ENCODE measurements at regions not wholly inside any gene's neighbourhood (a gene's known extent, or its start where the extent isn't known, plus 50 kb on each side); places are given as distances from the start of the nearest gene placed in this dataset.

GRCh38 chr4:180101348-180102083 is 2141.7 kb upstream of the TENM3 start:
- Histone ChIP-seq H3K9me3 (ENCODE audit: insufficient read depth, low read depth, low read length) (no peaks in the 10 kb centered on the region), H3K36me3 (ENCODE audit: insufficient read depth, low read depth, low read length) (no peaks in the 10 kb centered on the region), H3K27me3 (ENCODE audit: insufficient read depth, low read length) (no peaks in the 10 kb centered on the region), H3K9ac (ENCODE audit: low read depth, low read length) (no peak overlapping the region), H3K27ac (ENCODE audit: low read length) (no peak overlapping the region), H3K4me3 (ENCODE audit: low read length) (no peak overlapping the region), H3K4me1 (ENCODE audit: insufficient read depth, low read length) (no peaks in the 10 kb centered on the region)

- Histone ChIP-seq H3K9ac (ENCODE audit: low read depth, low read length) (no peak overlapping the region), H3K27ac (ENCODE audit: low read length) (no peak overlapping the region), H3K9me3 (ENCODE audit: insufficient read depth, low read depth, low read length) (no peaks in the 10 kb centered on the region), H3K4me1 (ENCODE audit: insufficient read depth, low read length) (no peaks in the 10 kb centered on the region), H3K4me3 (ENCODE audit: low read length) (no peak overlapping the region), H3K27me3 (ENCODE audit: insufficient read depth, low read length) (no peaks in the 10 kb centered on the region), H3K36me3 (ENCODE audit: insufficient read depth, low read depth, low read length) (no peaks in the 10 kb centered on the region)
Measured at GRCh38 chr4:180103794-180104193, 2139.4 kb upstream of the TENM3 start.

GRCh38 chr4:180105362-180105761 is 2137.8 kb upstream of the TENM3 start:
- Histone ChIP-seq H3K9ac (ENCODE audit: low read depth, low read length) (no peak overlapping the region), H3K36me3 (ENCODE audit: insufficient read depth, low read depth, low read length) (no peaks in the 10 kb centered on the region), H3K27me3 (ENCODE audit: insufficient read depth, low read length) (no peaks in the 10 kb centered on the region), H3K4me1 (ENCODE audit: insufficient read depth, low read length) (no peaks in the 10 kb centered on the region), H3K4me3 (ENCODE audit: low read length) (no peak overlapping the region), H3K27ac (ENCODE audit: low read length) (no peak overlapping the region), H3K9me3 (ENCODE audit: insufficient read depth, low read depth, low read length) (no peaks in the 10 kb centered on the region)

- Histone ChIP-seq H3K36me3 (ENCODE audit: insufficient read depth, low read depth, low read length) (no peaks in the 10 kb centered on the region), H3K27ac (ENCODE audit: low read length) (no peak overlapping the region), H3K9me3 (ENCODE audit: insufficient read depth, low read depth, low read length) (no peaks in the 10 kb centered on the region)
Measured at GRCh38 chr4:180106122-180106521, 2137.1 kb upstream of the TENM3 start.

GRCh38 chr4:180106997-180107396 is 2136.2 kb upstream of the TENM3 start:
- no peak overlapping the region for H3K4me3 ChIP-seq (ENCODE audit: low read length)
- no peaks in the 10 kb centered on the region for H3K36me3 ChIP-seq (ENCODE audit: insufficient read depth, low read depth, low read length)
- no peak overlapping the region for H3K27ac ChIP-seq (ENCODE audit: low read length)
- H3K27me3 ChIP-seq (ENCODE audit: insufficient read depth, low read length), result no peaks in the 10 kb centered on the region
- no peak overlapping the region for H3K9ac ChIP-seq (ENCODE audit: low read depth, low read length)
- H3K9me3 ChIP-seq (ENCODE audit: insufficient read depth, low read depth, low read length), result no peaks in the 10 kb centered on the region
- no peaks in the 10 kb centered on the region for H3K4me1 ChIP-seq (ENCODE audit: insufficient read depth, low read length)

More at GRCh38 chr4:180106122-180106521, 2137.1 kb upstream of the TENM3 start:
- Histone ChIP-seq H3K4me3 (ENCODE audit: low read length) (no peak overlapping the region), H3K9ac (ENCODE audit: low read depth, low read length) (no peak overlapping the region), H3K4me1 (ENCODE audit: insufficient read depth, low read length) (no peaks in the 10 kb centered on the region), H3K27me3 (ENCODE audit: insufficient read depth, low read length) (no peaks in the 10 kb centered on the region)

- Histone ChIP-seq H3K27ac (ENCODE audit: low read length) (no peak overlapping the region), H3K4me3 (ENCODE audit: low read length) (no peak overlapping the region), H3K9ac (ENCODE audit: low read depth, low read length) (no peak overlapping the region), H3K4me1 (ENCODE audit: insufficient read depth, low read length) (no peaks in the 10 kb centered on the region), H3K27me3 (ENCODE audit: insufficient read depth, low read length) (no peaks in the 10 kb centered on the region), H3K9me3 (ENCODE audit: insufficient read depth, low read depth, low read length) (no peaks in the 10 kb centered on the region), H3K36me3 (ENCODE audit: insufficient read depth, low read depth, low read length) (no peaks in the 10 kb centered on the region)
Measured at GRCh38 chr4:180116840-180117239, 2126.4 kb upstream of the TENM3 start.

- Histone ChIP-seq H3K4me1 (ENCODE audit: insufficient read depth, low read length) (peaks cover under 1% of the 10 kb centered on the region; the same call in 1 of the 2 replicates), H3K36me3 (ENCODE audit: insufficient read depth, low read depth, low read length) (no peaks in the 10 kb centered on the region), H3K27me3 (ENCODE audit: insufficient read depth, low read length) (no peaks in the 10 kb centered on the region), H3K9me3 (ENCODE audit: insufficient read depth, low read depth, low read length) (no peaks in the 10 kb centered on the region), H3K27ac (ENCODE audit: low read length) (no peak overlapping the region), H3K4me3 (ENCODE audit: low read length) (no peak overlapping the region), H3K9ac (ENCODE audit: low read depth, low read length) (no peak overlapping the region)
Measured at GRCh38 chr4:180120068-180120467, 2123.1 kb upstream of the TENM3 start.

- H3K9me3 ChIP-seq (ENCODE audit: insufficient read depth, low read depth, low read length), result no peaks in the 10 kb centered on the region
Measured at GRCh38 chr4:180134091-180134866, 2108.9 kb upstream of the TENM3 start.

GRCh38 chr4:180141734-180142133 is 2101.5 kb upstream of the TENM3 start:
- Histone ChIP-seq H3K4me3 (ENCODE audit: low read length) (no peak overlapping the region), H3K27ac (ENCODE audit: low read length) (no peak overlapping the region), H3K36me3 (ENCODE audit: insufficient read depth, low read depth, low read length) (no peaks in the 10 kb centered on the region), H3K9ac (ENCODE audit: low read depth, low read length) (no peak overlapping the region), H3K9me3 (ENCODE audit: insufficient read depth, low read depth, low read length) (no peaks in the 10 kb centered on the region), H3K4me1 (ENCODE audit: insufficient read depth, low read length) (no peaks in the 10 kb centered on the region; the same call in 1 of the 2 replicates), H3K27me3 (ENCODE audit: insufficient read depth, low read length) (no peaks in the 10 kb centered on the region)

More at GRCh38 chr4:180134091-180134866, 2108.9 kb upstream of the TENM3 start:
- Histone ChIP-seq H3K36me3 (ENCODE audit: insufficient read depth, low read depth, low read length) (no peaks in the 10 kb centered on the region), H3K4me1 (ENCODE audit: insufficient read depth, low read length) (peaks cover 13% of the 10 kb centered on the region), H3K4me3 (ENCODE audit: low read length) (no peak overlapping the region), H3K27me3 (ENCODE audit: insufficient read depth, low read length) (no peaks in the 10 kb centered on the region), H3K9ac (ENCODE audit: low read depth, low read length) (no peak overlapping the region), H3K27ac (ENCODE audit: low read length) (no peak overlapping the region)

GRCh38 chr4:180148737-180149136 is 2094.5 kb upstream of the TENM3 start:
- Histone ChIP-seq H3K4me3 (ENCODE audit: low read length) (no peak overlapping the region), H3K36me3 (ENCODE audit: insufficient read depth, low read depth, low read length) (no peaks in the 10 kb centered on the region), H3K9ac (ENCODE audit: low read depth, low read length) (no peak overlapping the region), H3K9me3 (ENCODE audit: insufficient read depth, low read depth, low read length) (no peaks in the 10 kb centered on the region), H3K4me1 (ENCODE audit: insufficient read depth, low read length) (no peaks in the 10 kb centered on the region; the same call in 1 of the 2 replicates), H3K27ac (ENCODE audit: low read length) (no peak overlapping the region), H3K27me3 (ENCODE audit: insufficient read depth, low read length) (no peaks in the 10 kb centered on the region)

GRCh38 chr4:180150818-180151217 is 2092.4 kb upstream of the TENM3 start:
- Histone ChIP-seq H3K4me3 (ENCODE audit: low read length) (no peak overlapping the region), H3K27me3 (ENCODE audit: insufficient read depth, low read length) (no peaks in the 10 kb centered on the region), H3K4me1 (ENCODE audit: insufficient read depth, low read length) (no peaks in the 10 kb centered on the region), H3K9me3 (ENCODE audit: insufficient read depth, low read depth, low read length) (no peaks in the 10 kb centered on the region), H3K27ac (ENCODE audit: low read length) (no peak overlapping the region), H3K9ac (ENCODE audit: low read depth, low read length) (no peak overlapping the region), H3K36me3 (ENCODE audit: insufficient read depth, low read depth, low read length) (no peaks in the 10 kb centered on the region)

GRCh38 chr4:180152831-180153230 is 2090.4 kb upstream of the TENM3 start:
- no peak overlapping the region for H3K9ac ChIP-seq (ENCODE audit: low read depth, low read length)
- no peaks in the 10 kb centered on the region for H3K9me3 ChIP-seq (ENCODE audit: insufficient read depth, low read depth, low read length)
- no peaks in the 10 kb centered on the region for H3K27me3 ChIP-seq (ENCODE audit: insufficient read depth, low read length)
- no peak overlapping the region for H3K4me3 ChIP-seq (ENCODE audit: low read length)
- no peaks in the 10 kb centered on the region for H3K4me1 ChIP-seq (ENCODE audit: insufficient read depth, low read length)
- no peaks in the 10 kb centered on the region for H3K36me3 ChIP-seq (ENCODE audit: insufficient read depth, low read depth, low read length)
- no peak overlapping the region for H3K27ac ChIP-seq (ENCODE audit: low read length)

Data from iPS-20b (cell line).